RWPE2 (cell line): ENCODE measurements at regions not wholly inside any gene's neighbourhood (a gene's known extent, or its start where the extent isn't known, plus 50 kb on each side); places are given as distances from the start of the nearest gene placed in this dataset.
"Not testable (repeated sequence)": the region's sequence is repeated elsewhere in the genome, so short reads cannot be mapped to it uniquely, and the experiment has no call there.

ENCODE experiments used
- ATAC-seq: fragments of 200-7000 bp; cut with Tn5 transposase; 3 replicates; pipeline ENCODE4 v1.9.1; 2021; ENCODE audit warnings: low read depth
- DNase-seq: peaks from one replicate; pipeline ENCODE4 v3.0.0-alpha.2; 2020; ENCODE audit warnings: low spot score
- H3K27ac ChIP-seq: fragments of 450-650 bp; 2 replicates; pipeline ENCODE4 v1.5.1; 2017; ENCODE audit warnings: mild to moderate bottlenecking; ENCODE audit not compliant: poor library complexity, severe bottlenecking
- H3K27me3 ChIP-seq: fragments of 250-450 bp; sonication (Bioruptor Pico); 2 replicates; pipeline ENCODE4 v1.5.1; 2021; ENCODE audit warnings: mild to moderate bottlenecking, moderate library complexity; ENCODE audit not compliant: insufficient read depth, poor library complexity, severe bottlenecking
- H3K36me3 ChIP-seq: fragments of 250-450 bp; sonication (Bioruptor Pico); 2 replicates; pipeline ENCODE4 v1.5.1; 2020; ENCODE audit warnings: low read depth, mild to moderate bottlenecking, moderate library complexity
- H3K4me1 ChIP-seq: fragments of 250-450 bp; sonication (Bioruptor Pico); 2 replicates; pipeline ENCODE4 v1.5.1; 2021; ENCODE audit warnings: mild to moderate bottlenecking, moderate library complexity; ENCODE audit not compliant: insufficient read depth, poor library complexity, severe bottlenecking
- H3K4me3 ChIP-seq: fragments of 250-450 bp; sonication (Bioruptor Pico); 2 replicates; pipeline ENCODE4 v1.5.1; 2021; ENCODE audit warnings: mild to moderate bottlenecking, moderate library complexity; ENCODE audit not compliant: severe bottlenecking
- H3K9me3 ChIP-seq: fragments of 250-450 bp; sonication (Bioruptor Pico); 2 replicates; pipeline ENCODE4 v1.5.1; 2021; ENCODE audit warnings: mild to moderate bottlenecking, moderate library complexity; ENCODE audit not compliant: severe bottlenecking
- TF ChIP-seq, protein P1 (sequence below): fragments of 450-650 bp; IDR thresholded peaks from one replicate; pipeline ENCODE4 v1.5.1; 2017; ENCODE audit warnings: mild to moderate bottlenecking, moderate library complexity; ENCODE audit not compliant: poor library complexity, severe bottlenecking

DNA sequence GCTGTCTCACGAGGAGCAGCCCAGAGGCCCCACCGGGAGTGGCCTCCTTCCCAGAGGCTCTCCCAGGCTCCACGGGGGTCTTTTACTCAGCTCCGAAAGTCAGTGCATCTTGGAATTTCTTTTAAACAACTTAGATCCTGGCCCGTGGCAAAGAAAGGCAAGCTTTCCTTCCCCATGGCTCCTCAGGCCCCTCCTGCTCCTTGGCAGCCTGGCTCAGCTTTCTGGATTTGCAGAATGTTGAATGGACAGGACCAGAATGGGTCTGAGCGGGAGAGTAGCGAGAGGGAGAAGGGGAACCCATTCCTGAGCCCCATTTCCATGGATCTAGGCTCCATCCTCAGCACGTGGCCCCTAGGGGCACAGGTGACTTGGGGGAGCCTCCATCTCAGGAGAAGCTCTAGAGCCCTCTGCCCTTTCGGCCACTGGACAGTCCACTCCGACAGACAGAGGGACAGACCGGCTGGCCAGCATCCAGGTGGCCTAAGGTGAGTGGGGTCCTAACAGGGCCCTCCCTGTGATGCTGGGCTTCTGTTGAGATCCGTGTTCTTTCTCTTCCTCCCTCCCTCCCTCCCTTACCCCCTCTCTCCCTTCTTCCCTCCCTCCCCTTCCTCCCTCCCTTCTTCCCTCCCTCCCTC is 173.9 kb upstream of the PPP1R26 start:
- H3K27me3 ChIP-seq = peaks cover 56% of the 10 kb centered on the region
- no peak for DNase-seq

DNA sequence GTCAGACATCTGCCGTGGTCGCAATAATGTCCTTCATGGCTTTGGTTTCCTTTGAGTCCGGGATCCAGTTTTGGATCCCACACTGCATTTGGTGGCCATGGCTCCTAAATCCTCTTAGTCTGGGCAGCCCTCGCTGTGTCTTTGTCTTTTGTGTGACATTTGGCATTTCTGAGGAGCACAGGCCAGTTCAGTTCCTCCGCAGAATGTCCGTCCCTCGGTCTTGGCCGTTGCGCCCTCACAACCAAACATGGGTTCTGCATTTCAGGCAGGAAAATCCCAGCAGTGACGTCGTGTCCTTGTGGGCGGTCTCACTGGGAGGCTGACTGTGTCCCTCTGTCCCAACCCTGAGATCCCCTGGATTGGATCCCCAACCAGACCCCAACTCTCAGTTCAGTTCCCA is 172.9 kb upstream of the PPP1R26 start:
- TF ChIP-seq, protein P1, sequence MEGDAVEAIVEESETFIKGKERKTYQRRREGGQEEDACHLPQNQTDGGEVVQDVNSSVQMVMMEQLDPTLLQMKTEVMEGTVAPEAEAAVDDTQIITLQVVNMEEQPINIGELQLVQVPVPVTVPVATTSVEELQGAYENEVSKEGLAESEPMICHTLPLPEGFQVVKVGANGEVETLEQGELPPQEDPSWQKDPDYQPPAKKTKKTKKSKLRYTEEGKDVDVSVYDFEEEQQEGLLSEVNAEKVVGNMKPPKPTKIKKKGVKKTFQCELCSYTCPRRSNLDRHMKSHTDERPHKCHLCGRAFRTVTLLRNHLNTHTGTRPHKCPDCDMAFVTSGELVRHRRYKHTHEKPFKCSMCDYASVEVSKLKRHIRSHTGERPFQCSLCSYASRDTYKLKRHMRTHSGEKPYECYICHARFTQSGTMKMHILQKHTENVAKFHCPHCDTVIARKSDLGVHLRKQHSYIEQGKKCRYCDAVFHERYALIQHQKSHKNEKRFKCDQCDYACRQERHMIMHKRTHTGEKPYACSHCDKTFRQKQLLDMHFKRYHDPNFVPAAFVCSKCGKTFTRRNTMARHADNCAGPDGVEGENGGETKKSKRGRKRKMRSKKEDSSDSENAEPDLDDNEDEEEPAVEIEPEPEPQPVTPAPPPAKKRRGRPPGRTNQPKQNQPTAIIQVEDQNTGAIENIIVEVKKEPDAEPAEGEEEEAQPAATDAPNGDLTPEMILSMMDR = no peak
- no peak overlapping the region for H3K4me3 ChIP-seq
- H3K27me3 ChIP-seq = peaks cover 50% of the 10 kb centered on the region
- no peaks in the 10 kb centered on the region for H3K9me3 ChIP-seq
- H3K4me1 ChIP-seq = no peaks in the 10 kb centered on the region
- no peak overlapping the region for H3K27ac ChIP-seq
- no peak for ATAC-seq
- no peaks in the 10 kb centered on the region for H3K36me3 ChIP-seq
- DNase-seq = no peak

More for the DNA sequence above, 173.9 kb upstream of the PPP1R26 start:
- H3K4me3 ChIP-seq = no peak overlapping the region
- no peaks in the 10 kb centered on the region for H3K4me1 ChIP-seq
- H3K9me3 ChIP-seq = no peaks in the 10 kb centered on the region
- no peak for ATAC-seq
- TF ChIP-seq, protein P1 = no peak
- H3K36me3 ChIP-seq = no peaks in the 10 kb centered on the region
- H3K27ac ChIP-seq = no peak overlapping the region

DNA sequence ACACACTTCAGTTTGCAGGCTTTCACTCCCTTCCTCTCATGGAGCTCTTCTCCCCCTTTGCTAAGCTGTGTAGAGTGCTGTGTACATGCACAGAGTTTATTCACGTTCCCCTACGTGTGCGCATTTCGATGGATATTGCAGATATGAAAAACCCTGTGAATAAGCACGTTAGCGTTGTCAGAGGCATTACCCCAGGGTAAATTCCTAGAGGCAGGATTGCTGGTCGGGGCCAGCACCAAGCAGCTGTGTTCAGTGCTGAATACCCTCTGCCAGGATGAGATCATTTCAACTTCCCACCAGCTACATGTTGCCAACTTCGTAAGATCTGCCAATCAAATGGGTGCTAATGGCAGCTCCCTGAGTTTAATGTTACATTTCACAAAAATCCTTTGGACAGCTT is 172.3 kb upstream of the PPP1R26 start:
- ATAC-seq (no peak), DNase-seq (no peak)
- no peaks in the 10 kb centered on the region for H3K36me3 ChIP-seq
- peaks cover 44% of the 10 kb centered on the region for H3K27me3 ChIP-seq
- no peaks in the 10 kb centered on the region for H3K4me1 ChIP-seq
- no peak overlapping the region for H3K4me3 ChIP-seq
- no peaks in the 10 kb centered on the region for H3K9me3 ChIP-seq
- TF ChIP-seq, protein P1 = no peak
- no peak overlapping the region for H3K27ac ChIP-seq

DNA sequence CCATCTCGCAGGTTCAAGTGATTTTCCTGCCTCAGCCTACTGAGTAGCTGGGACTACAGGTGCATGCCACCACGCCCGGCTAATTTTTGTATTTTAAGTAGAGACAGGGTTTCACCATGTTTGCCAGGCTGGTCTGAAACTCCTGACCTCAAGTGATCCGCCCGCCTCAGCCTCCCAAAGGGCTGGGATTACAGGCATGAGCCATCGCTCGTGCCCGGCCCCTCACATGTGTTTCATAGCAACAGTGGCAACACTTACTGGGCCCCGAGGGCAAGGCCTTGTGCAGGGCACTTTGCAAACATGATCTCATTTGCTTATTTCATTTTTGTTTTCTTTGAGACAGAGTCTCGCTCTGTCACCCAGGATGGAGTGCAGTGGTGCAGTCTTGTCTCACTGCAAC is 171.7 kb upstream of the PPP1R26 start:
- peaks cover 38% of the 10 kb centered on the region for H3K27me3 ChIP-seq
- H3K4me1 ChIP-seq, H3K27ac ChIP-seq, H3K36me3 ChIP-seq, ATAC-seq, H3K9me3 ChIP-seq, H3K4me3 ChIP-seq, DNase-seq: not testable (repeated sequence)

DNA sequence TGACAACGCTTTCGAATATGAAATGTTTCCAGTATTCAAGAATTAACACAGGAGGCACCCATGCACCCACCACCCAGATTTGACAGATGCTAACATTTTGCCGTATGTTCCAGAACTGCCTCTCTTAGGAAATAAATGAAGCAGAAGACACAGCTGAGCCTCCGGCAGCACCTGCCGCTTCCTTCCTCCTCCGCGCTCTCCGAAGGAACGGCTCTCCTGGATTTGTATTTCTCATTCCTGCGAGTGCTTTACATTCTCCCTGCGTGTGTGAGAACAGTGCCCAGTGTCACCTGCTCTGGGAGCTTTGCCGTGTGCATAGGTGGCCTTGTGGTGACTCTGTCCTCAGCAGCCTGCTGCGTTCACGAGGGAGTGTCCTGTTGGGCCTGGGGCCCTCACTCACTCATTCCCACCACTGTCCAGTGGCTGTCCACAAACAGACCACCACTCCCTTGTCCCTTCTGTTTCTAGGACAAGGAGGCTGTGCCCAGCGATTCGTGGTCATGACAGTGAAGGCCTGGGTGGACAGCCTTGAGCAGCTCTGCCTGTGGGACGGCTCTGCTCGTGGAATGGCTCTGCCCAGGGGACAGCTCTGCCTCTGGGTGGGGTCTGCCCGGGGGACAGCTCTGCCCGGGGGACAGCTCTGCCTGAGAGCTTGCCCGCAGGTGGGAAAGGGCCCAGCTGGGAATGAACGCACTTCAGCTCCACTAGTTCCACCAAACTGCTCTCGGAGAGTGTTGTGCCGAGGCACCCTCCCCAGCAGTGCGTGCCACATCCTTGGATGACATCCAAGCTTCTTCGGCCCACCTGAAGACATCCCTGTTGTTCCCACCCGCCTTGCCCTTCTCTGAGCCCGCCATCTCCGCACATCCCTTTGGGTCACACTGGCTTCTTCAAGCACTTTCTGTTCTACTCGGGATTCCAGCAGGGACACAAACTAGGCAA is 170.5 kb upstream of the PPP1R26 start:
- DNase-seq = no peak
- no peak for ATAC-seq
- Histone ChIP-seq H3K4me3 (no peak overlapping the region), H3K9me3 (no peaks in the 10 kb centered on the region), H3K36me3 (no peaks in the 10 kb centered on the region), H3K27me3 (peaks cover 45% of the 10 kb centered on the region), H3K4me1 (no peaks in the 10 kb centered on the region), H3K27ac (no peak overlapping the region)
- TF ChIP-seq, protein P1 = no peak
